22Rv1 (cell line): ENCODE measurements at regions not wholly inside any gene's neighbourhood (a gene's known extent, or its start where the extent isn't known, plus 50 kb on each side); places are given as distances from the start of the nearest gene placed in this dataset.

Experiments
- CTCF ChIP-seq: fragments of 450-650 bp; IDR thresholded peaks from 2 replicates; pipeline ENCODE4 v1.5.1; 2017; ENCODE audit warnings: mild to moderate bottlenecking
- ZFX ChIP-seq: fragments of 450-650 bp; IDR thresholded peaks from 2 replicates; pipeline ENCODE4 v1.6.1; 2017; ENCODE audit warnings: antibody characterized with exemption, borderline replicate concordance

- TF ChIP-seq CTCF (no peak), ZFX (no peak)
Observed at GRCh38 chr6:76886900-76887299, 576.4 kb downstream of the HTR1B start.
